GM21423 (cell line): ENCODE measurements at regions not wholly inside any gene's neighbourhood (a gene's known extent, or its start where the extent isn't known, plus 50 kb on each side); places are given as distances from the start of the nearest gene placed in this dataset.
"Not testable (repeated sequence)": the region's sequence is repeated elsewhere in the genome, so short reads cannot be mapped to it uniquely, and the experiment has no call there.

ENCODE experiments used
- ATAC-seq: cut with Tn5 transposase; IDR thresholded peaks from one replicate; pipeline ENCODE4 v1.9.1; 2021; ENCODE audit warnings: mild to moderate bottlenecking, moderate library complexity; ENCODE audit not compliant: unreplicated experiment

DNA sequence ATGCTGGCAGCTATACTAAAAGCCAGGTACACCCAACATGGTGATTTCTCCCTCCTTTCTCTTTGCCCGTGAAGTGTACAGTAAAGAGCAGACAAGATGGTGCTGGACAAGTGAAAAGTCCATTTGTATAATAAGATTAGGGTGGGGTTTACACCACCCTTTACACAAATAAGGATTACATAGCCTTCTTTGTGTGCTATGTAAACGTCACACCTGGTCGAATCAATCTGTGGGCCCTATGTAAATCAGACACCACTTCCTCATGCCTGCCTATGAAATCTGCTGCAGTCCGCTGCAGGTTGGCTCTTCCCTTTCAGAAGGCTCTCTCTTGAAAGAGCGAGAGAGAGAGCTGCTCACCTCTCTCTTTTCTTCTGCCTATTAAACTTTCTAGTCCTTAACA, 1054.3 kb upstream of the SLC39A10 start:
- no peak for ATAC-seq

DNA sequence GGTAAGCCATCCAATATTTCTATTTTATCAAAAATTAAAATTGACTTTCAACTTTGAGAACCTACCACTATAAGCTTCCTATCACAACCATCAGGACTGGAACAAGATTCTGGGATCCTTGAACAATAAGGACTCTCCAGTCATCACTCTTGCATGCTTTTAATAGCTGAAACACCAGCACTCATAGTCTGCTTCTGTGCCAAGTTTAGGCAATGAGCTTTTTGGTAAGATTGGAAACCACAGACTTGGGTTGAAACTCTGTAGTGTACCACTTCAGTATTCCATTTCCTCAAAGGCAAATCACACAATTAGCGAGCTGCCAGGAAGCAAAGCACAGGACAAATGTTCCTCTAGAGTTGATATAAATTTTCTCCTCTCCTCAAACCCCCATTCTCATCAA, 1065.8 kb upstream of the SLC39A10 start:
- ATAC-seq, result no peak

GRCh38 chr2:194587739-194588270, 1069.2 kb upstream of the SLC39A10 start:
- ATAC-seq, result no peak

- ATAC-seq, result peak; percentile 53
Observed at GRCh38 chr2:194567661-194568017, 1089.4 kb upstream of the SLC39A10 start.

- ATAC-seq, result peak; percentile 94
Observed at GRCh38 chr2:194566907-194567660, 1089.9 kb upstream of the SLC39A10 start.

GRCh38 chr2:194564422-194564821, 1092.6 kb upstream of the SLC39A10 start:
- no peak for ATAC-seq

DNA sequence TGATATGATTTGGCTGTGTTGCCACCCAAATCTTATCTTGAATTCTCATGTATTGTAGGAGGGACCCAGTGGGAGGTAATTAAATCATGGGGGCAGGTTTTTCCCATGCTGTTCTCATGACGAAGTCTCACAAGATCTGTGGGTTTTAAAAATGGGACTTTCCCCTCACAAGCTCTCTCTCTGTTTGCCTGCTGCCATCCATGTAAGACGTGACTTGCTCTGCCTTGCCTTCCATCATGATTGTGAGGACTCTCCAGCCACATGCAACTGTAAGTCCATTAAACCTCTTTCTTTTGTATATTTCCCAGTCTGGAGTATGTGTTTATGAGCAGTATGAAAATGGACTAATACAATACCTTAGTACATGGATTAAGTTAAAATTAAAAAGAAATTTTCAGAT, 1094.7 kb upstream of the SLC39A10 start:
- ATAC-seq, result no peak

- ATAC-seq, result no peak
Observed at GRCh38 chr2:194559964-194560363, 1097.1 kb upstream of the SLC39A10 start.

DNA sequence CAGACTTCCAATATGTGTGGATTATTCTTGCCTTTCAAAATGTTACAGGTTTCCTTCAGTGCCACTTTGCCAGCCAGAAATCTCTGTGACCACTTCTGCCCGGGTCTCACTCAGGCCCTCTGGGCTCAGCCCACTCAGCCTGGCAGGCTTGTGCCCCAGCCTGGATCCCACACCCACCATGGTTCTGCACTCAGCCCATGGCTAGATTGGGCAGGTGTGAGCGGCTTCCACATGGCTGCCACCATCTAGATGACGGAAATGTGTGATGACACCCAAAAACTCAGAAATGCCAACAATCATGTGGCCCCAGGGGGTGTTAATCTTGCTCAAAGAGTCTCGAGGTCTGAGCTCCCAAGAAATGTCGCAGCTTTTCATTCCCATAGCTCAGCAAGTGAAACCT, 1097.5 kb upstream of the SLC39A10 start:
- no peak for ATAC-seq

DNA sequence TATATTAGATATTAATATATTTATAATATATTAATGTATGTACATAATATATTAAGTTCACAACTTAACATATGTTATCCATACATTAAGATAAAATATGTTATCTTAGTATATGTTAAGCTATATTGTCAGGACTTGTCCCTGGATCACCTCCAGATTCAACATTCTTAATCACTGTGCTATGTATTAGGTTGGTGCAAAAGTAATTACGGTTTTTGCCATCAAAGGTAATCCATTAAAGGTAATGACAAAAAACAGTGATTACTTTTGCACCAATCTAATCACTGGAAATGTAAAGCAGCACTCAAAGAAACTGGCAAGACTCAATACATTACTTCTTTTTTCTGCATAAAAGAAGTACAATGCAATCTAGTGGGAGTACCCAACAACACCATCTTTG, 1099.0 kb upstream of the SLC39A10 start:
- no peak for ATAC-seq

- ATAC-seq, result no peak
Observed at GRCh38 chr2:194556629-194557028, 1100.4 kb upstream of the SLC39A10 start.

DNA sequence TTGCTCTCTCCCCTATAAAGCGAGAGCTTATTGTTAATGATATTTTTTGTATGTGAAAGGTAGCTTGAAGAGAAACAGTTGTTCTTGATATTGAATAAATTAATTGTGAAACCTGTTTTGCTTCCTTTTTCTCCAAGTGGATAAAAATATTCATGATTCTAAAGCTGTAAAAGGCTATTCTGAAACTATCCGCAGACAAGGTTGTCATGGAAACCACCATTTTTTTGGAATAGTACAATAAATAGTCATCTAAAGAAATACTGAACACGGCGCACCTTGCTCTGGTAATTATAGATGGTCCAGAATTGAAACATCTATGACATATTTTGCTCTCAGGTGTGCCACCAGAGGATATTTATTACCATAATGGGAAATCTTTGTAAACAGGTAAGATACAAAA, 1103.0 kb upstream of the SLC39A10 start:
- no peak for ATAC-seq

DNA sequence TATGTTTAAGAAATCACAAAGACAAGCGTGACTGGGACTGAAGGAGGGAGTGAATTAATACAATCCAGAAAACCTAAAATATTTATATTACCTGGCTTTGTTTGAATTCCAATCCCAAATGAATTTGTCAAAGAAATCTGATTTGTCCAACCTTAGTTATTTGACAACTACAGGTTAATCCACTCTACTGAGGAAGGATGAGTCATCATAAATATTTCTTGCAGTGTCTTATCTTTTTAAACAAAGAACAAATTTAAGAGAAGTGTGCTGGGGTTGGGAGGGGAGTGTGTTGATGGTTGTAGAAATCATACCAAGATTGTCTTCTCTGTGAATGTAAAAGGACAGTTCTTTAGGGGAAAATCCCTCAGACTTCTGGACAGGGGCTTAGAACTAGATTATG, 1106.3 kb upstream of the SLC39A10 start:
- no peak for ATAC-seq

GRCh38 chr2:194549387-194549786, 1107.6 kb upstream of the SLC39A10 start:
- ATAC-seq, result no peak

GRCh38 chr2:194545978-194546377, 1111.0 kb upstream of the SLC39A10 start:
- ATAC-seq, result no peak

- ATAC-seq, result no peak
Observed at GRCh38 chr2:194539425-194539824, 1117.6 kb upstream of the SLC39A10 start.

DNA sequence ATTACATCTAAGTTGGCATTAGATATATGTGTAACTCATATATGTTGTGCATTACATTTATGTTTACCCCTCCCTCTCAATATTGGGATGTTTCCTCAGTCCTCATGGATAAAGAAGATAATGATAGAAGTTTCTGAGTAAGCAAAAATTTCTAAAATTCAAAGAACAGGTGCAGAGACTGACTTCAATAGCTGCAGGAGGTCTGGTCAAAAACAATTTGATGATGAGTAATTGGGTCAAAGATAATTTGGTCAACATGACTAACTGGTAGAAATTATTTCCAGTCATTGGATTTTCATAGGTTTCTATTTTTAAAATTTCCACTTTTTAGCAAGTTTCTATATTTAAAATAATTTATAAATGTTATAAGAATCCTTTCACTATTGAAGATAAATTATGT, 1130.9 kb upstream of the SLC39A10 start:
- ATAC-seq, result no peak

DNA sequence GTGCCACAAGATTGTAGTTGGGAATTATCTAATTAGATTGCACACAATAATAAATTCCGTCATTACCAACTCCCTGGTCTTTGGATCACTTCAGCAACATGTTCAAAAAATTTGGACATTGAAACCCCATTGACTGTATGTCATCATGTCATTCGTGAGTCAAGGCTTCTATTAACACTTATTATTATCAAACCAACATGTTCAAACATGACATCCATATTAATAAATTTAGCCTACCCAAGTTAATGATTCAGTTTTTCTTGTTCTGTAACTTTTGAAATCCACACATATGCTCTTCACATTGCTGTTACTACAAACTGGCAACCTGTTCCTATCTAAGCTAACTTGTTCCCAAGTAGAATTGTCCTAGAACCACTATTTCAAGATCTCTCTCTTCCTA, 1142.7 kb upstream of the SLC39A10 start:
- ATAC-seq, result no peak

- not testable (repeated sequence) for ATAC-seq
Observed at GRCh38 chr2:194511070-194511469, 1146.0 kb upstream of the SLC39A10 start.

DNA sequence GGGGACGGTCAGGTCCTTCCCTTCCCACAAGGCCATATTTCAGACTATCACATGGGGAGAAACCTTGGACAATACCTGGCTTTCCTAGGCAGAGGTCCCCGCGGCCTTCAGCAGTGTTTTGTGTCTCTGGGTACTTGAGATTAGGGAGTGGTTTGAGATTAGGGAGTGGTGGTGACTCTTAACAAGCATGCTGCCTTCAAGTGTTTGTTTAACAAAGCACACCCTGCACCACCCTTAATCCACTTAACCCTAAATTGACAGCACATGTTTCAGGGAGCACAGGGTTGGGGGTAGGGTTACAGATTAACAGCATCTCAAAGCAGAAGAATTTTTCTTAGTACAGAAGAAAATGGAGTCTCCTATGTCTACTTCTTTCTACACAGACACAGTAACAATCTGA, 1152.2 kb upstream of the SLC39A10 start:
- ATAC-seq, result not testable (repeated sequence)

- ATAC-seq, result no peak
Observed at GRCh38 chr2:194495046-194495445, 1162.0 kb upstream of the SLC39A10 start.

DNA sequence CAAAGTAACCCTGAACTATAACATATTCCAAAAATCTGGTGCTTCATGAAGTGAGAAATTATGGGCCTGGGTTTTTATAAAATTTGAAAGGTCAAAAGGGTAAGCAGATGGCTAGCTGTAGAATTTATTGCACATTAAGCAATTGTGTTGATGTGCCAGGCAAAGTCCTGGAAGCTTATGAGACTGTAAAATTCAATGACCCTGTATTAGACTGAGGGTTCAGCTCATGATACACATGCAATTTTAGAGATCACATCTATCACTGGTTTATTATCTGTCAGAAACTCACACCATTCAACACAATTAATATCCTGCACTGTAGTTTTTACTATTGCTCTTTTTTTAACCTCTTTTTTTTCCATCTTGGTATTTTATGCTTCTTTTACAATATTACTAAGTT, 1162.6 kb upstream of the SLC39A10 start:
- ATAC-seq, result no peak
